ENCODE measurements at regions not wholly inside any gene's neighbourhood (a gene's known extent, or its start where the extent isn't known, plus 50 kb on each side); places are given as distances from the start of the nearest gene placed in this dataset.
"Not testable (repeated sequence)": the region's sequence is repeated elsewhere in the genome, so short reads cannot be mapped to it uniquely, and the experiment has no call there.

GRCh38 chr5:57635146-57635777 is 152.7 kb upstream of the ACTBL2 start:
- ChIA-PET CTCF (interaction anchor here (0.7 to 3.7 kb wide), 3 partner anchors 9 to 136 kb away, joined by 3 to 24 read pairs (median 4); no protein-coding TSS in a partner anchor), POLR2A (no interaction called here)

GRCh38 chr5:57632937-57633336 is 150.3 kb upstream of the ACTBL2 start:
- POLR2A ChIA-PET, result no interaction called here
- CTCF ChIA-PET, result interaction anchor here (3.7 kb wide), 1 partner anchor 17 kb away, joined by 24 read pairs; no protein-coding TSS in a partner anchor
- DNase-seq (ENCODE audit: low read depth, low spot score), result no peak
- no peak overlapping the region for H3K4me3 ChIP-seq (ENCODE audit: low read depth, low read length)
- no peak for TF ChIP-seq CTCF (IDR thresholded peaks at IDR 0.05; ENCODE audit: insufficient read depth, low read length, missing control alignments)

More at GRCh38 chr5:57635146-57635777, 152.7 kb upstream of the ACTBL2 start:
- no peak for TF ChIP-seq CTCF (IDR thresholded peaks at IDR 0.05; ENCODE audit: insufficient read depth, low read length, missing control alignments)
- H3K4me3 ChIP-seq (ENCODE audit: low read depth, low read length), result no peak overlapping the region
- no peak for DNase-seq (ENCODE audit: low read depth, low spot score)

- DNase-seq (ENCODE audit: low read depth, low spot score); CTCF ChIA-PET; POLR2A ChIA-PET; H3K4me3 ChIP-seq (ENCODE audit: low read depth, low read length): not testable (repeated sequence)
These were observed 148.5 kb upstream of the ACTBL2 start for GRCh38 chr5:57631139-57631538.

- no peak for TF ChIP-seq CTCF (IDR thresholded peaks at IDR 0.05; ENCODE audit: insufficient read depth, low read length, missing control alignments)
- POLR2A ChIA-PET, result no interaction called here
- H3K4me3 ChIP-seq (ENCODE audit: low read depth, low read length), result no peak overlapping the region
- CTCF ChIA-PET, result interaction anchor here (1.1 to 4.2 kb wide), 2 partner anchors 22 to 113 kb away, joined by 3 to 24 read pairs; no protein-coding TSS in a partner anchor
- no peak for DNase-seq (ENCODE audit: low read depth, low spot score)
These were observed 145.1 kb upstream of the ACTBL2 start for GRCh38 chr5:57627661-57628060.

GRCh38 chr5:57626703-57627102 is 144.1 kb upstream of the ACTBL2 start:
- POLR2A ChIA-PET, result no interaction called here
- DNase-seq (ENCODE audit: low read depth, low spot score), result no peak
- H3K4me3 ChIP-seq (ENCODE audit: low read depth, low read length), result no peak overlapping the region
- CTCF ChIA-PET, result interaction anchor here (1.1 to 4.2 kb wide), 2 partner anchors 23 to 114 kb away, joined by 3 to 24 read pairs; no protein-coding TSS in a partner anchor
- no peak for TF ChIP-seq CTCF (IDR thresholded peaks at IDR 0.05; ENCODE audit: insufficient read depth, low read length, missing control alignments)

GRCh38 chr5:57621624-57622023 is 139.0 kb upstream of the ACTBL2 start:
- no peak for TF ChIP-seq CTCF (IDR thresholded peaks at IDR 0.05; ENCODE audit: insufficient read depth, low read length, missing control alignments)
- H3K4me3 ChIP-seq (ENCODE audit: low read depth, low read length), result no peak overlapping the region
- no peak for DNase-seq (ENCODE audit: low read depth, low spot score)
- ChIA-PET POLR2A (no interaction called here), CTCF (no interaction called here)

Data from AG04449 (cell line).